ENCODE measurements at regions not wholly inside any gene's neighbourhood (a gene's known extent, or its start where the extent isn't known, plus 50 kb on each side); places are given as distances from the start of the nearest gene placed in this dataset.

- DNase-seq (ENCODE audit: low spot score) = no peak
Observed at GRCh38 chr6:91185072-91185471, 598.2 kb upstream of the MAP3K7 start.

- no peak for DNase-seq (ENCODE audit: low spot score)
Observed at GRCh38 chr6:91181416-91181815, 594.5 kb upstream of the MAP3K7 start.

DNA sequence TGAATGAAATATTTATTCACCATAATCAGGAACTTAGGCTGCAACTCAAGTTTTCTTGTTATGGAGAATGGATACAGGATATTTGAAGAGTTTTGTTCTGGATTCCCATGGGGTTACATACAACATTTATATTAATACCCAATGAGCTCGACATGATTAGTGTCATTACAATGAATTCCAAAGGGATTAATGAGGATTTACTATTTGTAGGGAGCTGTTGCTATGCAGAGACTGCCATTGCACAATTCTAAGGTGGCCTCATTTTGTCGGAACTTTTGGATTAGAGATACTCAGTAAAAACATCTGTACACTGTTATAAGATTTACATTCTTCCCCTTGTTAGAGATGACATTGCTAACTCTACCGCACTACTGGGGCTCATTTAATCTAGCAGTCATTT is 586.8 kb upstream of the MAP3K7 start:
- no peak for DNase-seq (ENCODE audit: low spot score)

DNA sequence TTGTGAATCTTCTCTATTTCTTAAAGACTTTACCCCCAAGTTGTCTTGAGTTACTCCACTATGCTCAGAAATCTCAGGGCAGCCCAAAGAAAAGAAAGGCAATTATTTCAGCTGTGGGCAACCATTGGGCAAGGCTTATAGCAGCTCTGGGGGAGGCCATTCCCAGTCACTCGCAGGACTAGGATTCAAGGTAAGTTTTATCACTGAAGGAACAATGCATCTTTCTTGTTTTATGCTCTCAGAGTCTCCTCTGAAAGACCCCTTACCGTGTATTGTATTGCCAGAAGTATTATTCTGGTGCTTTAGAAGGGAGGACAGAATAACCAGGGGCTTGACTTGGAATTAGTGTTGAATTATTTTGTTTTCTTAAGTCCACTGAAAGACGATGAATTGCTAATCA is 586.3 kb upstream of the MAP3K7 start:
- no peak for DNase-seq (ENCODE audit: low spot score)

DNA sequence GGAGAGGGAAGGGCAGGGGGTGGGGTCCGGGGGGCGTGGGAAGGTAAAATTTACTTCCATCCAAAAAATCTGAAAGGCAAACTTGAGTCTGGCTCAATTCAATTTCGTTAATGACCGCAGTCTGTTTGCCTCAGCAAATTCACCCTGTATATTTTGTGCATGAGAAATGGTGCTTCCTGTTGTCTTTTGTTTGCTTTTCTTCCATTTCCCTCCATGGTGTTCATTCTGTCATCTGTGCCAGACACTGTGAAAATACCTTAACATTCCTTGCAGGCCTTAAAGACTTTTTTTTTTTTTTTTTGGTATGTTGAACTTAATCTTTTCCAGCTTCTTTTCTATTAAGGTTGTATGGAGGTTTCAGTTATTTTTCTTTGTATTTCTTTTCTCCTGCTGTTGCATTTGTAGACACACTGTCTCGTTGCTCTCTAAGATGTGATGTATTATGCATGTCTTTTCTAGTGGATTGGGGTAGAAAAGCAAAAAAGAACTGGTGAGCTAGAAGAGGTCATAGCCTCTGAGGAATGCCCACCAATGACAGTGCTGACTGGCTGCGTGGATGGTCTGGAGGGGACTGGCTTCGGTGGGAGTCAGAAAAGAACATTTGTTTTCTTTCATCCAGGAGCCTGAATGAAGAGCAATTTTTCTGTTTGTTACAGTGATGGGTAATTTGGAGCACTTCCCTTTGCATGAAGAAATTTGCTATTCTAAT is 585.0 kb upstream of the MAP3K7 start:
- DNase-seq (ENCODE audit: low spot score) = no peak

DNA sequence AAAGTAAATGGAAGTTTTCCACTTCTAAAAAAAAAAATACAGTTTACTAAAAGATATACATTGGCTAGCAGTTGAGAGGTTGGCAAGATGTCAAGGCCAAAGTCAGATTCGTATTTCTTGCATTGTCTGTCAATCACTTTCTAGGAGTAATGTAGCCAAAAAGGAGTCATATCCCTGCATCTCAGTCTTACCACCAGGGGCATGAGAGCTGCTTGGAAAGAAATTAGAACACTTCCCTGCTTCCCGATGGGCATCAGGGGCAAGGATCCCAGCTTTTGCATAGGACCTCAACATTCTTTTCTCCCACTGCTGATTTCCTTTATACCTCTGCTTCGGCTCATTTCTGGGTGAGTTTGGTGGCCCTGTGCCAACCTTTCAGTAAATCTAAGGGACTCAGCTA is 581.0 kb upstream of the MAP3K7 start:
- no peak for DNase-seq (ENCODE audit: low spot score)

- DNase-seq (ENCODE audit: low spot score) = no peak
Observed at GRCh38 chr6:91166271-91167046, 579.6 kb upstream of the MAP3K7 start.

DNA sequence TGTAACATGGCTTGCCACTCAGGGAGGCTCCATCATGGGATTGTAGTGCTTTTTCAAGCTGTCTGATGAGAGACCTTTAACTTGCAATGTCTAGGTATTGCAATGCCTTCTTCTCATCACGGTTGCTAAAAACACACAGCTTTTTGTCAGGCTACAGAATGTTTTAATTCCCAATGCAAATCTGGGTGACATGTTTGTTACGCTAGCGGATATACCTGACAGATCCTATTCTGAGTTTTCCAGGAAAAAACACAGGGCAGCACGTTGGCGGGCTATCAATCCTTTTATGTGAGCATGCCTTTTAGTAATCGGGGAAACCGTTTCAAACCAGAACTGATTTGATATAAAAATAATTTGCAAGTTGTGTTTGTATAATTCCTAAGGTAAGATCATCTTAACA is 577.2 kb upstream of the MAP3K7 start:
- DNase-seq (ENCODE audit: low spot score) = no peak

- no peak for DNase-seq (ENCODE audit: low spot score)
Observed at GRCh38 chr6:91161246-91161645, 574.4 kb upstream of the MAP3K7 start.

- no peak for DNase-seq (ENCODE audit: low spot score)
Observed at GRCh38 chr6:91155129-91155785, 568.4 kb upstream of the MAP3K7 start.

GRCh38 chr6:91152824-91153223 is 566.0 kb upstream of the MAP3K7 start:
- no peak for DNase-seq (ENCODE audit: low spot score)

- DNase-seq (ENCODE audit: low spot score) = no peak
Observed at GRCh38 chr6:91149956-91150705, 563.3 kb upstream of the MAP3K7 start.

DNA sequence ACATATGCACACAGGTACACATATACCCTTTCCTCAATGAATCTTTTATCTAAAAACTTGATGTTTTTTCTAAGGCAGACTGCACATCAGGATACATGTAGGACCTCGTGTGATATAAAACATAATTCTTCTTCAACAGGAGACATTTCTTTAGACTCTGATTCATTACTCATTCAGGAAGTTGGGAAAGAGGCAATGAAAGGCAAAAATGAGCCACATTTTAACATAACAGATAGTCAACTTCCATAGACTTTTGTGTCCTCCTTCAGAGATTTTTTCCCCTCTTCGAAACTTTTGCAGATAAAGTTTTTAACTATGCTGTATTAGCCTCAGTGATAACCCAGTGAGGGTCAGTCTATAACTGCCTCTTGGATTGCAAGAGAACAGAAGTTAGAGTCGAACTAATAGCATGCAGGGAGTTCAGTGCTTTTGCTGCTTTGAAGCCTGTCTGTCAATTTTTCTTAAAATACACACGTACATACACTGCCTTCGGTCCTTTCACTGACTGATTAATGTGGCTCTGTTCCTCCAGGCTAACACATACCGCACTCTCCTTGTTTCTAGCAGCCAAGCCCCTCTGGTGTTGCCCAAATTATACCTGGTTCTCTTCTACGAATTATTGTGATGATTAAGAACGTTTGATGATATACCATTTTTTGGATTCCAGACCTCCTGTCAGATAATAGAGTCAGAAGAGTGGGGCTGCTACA is 562.5 kb upstream of the MAP3K7 start:
- DNase-seq (ENCODE audit: low spot score) = no peak

- no peak for DNase-seq (ENCODE audit: low spot score)
Observed at GRCh38 chr6:91144126-91144525, 557.3 kb upstream of the MAP3K7 start.

DNA sequence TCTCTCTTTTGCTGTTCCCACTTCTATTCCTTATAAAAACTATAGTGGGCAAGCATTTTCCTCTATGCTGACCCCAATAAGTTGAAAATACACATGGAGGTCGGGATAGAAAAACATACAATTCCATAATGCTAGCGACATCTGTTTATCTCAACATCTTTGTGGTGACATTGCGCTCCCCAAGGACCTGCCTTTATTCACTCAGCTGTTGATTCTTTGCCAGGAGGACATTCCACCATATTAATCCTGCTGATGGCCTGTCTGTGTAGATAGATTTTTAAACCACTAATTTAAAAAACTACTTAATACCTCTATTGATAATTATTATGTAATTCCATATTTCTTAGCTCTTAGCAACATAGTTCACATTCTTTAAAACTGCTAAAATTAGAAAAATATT is 555.3 kb upstream of the MAP3K7 start:
- DNase-seq (ENCODE audit: low spot score) = no peak

GRCh38 chr6:91141346-91141745 is 554.5 kb upstream of the MAP3K7 start:
- DNase-seq (ENCODE audit: low spot score) = no peak

DNA sequence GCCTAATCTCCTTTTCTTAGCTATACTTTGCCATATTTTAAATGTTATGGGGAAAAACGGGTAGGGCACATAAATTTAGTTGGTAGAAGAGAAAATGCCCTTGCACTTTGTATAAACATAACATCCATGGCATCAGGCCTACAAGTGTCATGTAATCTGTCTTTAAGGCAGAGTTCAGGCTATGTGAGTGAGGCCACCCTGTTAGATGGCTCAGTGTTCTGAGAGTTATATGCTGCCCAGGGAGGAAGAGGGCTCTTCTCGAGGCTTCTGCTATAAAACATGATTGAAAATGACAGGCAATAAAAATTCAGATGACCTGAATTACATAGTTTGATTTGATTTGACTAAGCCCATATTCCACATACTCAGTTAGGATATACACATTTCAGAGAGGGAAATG is 553.6 kb upstream of the MAP3K7 start:
- DNase-seq (ENCODE audit: low spot score) = no peak

- no peak for DNase-seq (ENCODE audit: low spot score)
Observed at GRCh38 chr6:91137286-91137685, 550.4 kb upstream of the MAP3K7 start.

DNA sequence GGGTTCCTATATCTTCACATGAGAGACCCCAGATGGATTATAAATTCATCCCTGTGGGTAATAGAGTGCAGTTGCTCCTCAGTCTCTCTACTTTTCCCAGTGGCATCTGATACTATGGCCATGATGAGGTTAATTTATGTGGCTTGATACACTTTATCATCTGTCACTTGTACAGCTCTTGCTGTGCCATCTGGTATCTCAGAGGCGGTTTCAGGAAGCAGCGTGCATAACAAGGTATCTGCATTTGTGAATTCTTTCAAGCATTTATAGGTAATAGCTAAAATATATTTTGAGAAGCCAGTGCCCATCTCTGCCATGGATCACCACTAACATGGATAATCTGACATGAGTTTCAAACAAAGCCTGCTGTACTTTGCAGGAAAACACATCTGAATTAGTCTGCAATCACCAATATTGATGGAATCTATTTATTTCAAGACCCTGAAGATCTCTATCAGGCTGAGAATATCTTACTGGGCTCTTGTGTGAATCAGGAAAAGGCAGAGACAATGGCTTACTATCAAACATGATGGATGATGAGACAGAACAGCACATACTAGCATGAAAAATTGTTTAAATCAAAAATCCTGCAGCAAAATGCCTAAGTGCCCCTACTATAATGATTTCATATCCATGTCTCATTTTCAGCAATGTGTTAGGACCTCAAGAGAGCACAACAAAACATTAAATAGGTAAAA is 548.7 kb upstream of the MAP3K7 start:
- no peak for DNase-seq (ENCODE audit: low spot score)

- DNase-seq (ENCODE audit: low spot score) = no peak
Observed at GRCh38 chr6:91132461-91132860, 545.6 kb upstream of the MAP3K7 start.

DNA sequence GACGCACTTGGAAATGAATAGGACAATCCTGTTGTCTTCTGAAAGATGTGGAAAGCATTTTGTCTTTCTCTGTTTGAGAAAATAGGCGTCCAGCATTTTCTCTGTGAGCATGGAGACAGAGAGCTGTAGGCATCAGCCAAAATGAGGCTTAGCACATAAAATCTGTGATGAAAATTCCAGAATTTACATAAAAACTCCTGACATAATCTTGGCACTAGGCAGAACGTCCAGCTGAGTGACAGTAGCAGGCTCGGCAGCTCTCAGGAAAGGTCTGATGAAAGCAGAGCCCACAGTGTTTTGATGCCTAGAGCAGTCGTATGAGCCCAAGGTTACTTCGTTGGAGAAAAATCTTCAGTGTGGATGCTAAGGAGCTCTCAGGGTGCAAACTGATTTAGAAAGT is 543.3 kb upstream of the MAP3K7 start:
- DNase-seq (ENCODE audit: low spot score) = no peak
